ENCODE measurements at regions not wholly inside any gene's neighbourhood (a gene's known extent, or its start where the extent isn't known, plus 50 kb on each side); places are given as distances from the start of the nearest gene placed in this dataset.

DNA sequence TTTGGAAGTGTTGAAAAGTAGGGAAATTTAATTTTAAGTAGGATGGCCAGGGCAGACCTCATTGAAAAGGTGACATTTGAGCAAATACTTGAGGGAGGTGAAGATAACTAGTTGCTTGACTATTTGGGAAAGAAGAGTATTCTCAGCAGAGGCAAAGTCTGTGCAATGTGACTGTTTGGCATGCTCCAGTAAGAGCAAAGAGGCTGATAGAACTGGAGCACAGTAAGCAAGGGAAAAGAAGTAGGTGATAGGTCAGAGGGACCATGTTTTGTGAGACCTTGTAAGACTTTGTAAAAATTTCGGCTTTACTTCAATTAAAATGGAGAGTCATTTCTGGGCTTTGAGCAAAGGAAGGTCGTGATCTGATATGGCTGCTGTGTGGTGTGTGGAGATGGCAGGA lies 335.8 kb downstream of the ZIC1 start:
- H3K36me3 Mint-ChIP-seq (ENCODE audit: low read depth): no peaks in the 10 kb centered on the region
- intact Hi-C loops (cut with micrococcal nuclease): no loop called here
- no peaks in the 10 kb centered on the region for H3K4me1 Mint-ChIP-seq (ENCODE audit: low read depth)
- no peak for DNase-seq (ENCODE audit: low spot score)
- no peaks in the 10 kb centered on the region for H3K27me3 Mint-ChIP-seq (ENCODE audit: insufficient read depth)
- H3K9me3 Mint-ChIP-seq: peaks cover 8% of the 10 kb centered on the region
- H3K4me3 Mint-ChIP-seq: no peak overlapping the region
- H3K27ac Mint-ChIP-seq: no peak overlapping the region

DNA sequence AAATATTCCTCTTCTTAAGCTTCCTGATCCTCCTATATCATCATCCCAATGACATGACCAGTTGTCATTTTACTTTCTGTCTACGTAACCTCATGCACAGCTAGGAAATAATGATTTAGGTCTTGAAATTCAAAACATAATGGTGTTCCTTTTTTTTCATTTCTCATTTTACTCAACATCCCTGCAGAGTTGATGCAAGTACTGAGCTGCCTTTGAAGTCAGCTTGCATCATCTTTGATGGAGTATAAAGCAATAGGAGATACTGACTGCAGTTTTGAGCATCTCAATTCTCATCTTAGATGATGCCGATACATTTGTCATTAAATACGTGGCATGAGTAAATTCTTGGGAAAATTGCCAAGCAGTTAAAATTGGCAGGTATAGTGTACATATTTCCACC lies 346.1 kb downstream of the ZIC1 start:
- Mint-ChIP-seq H3K9me3 (peaks cover under 1% of the 10 kb centered on the region), H3K27me3 (ENCODE audit: insufficient read depth) (no peaks in the 10 kb centered on the region), H3K4me3 (no peak overlapping the region), H3K27ac (no peak overlapping the region), H3K4me1 (ENCODE audit: low read depth) (no peaks in the 10 kb centered on the region), H3K36me3 (ENCODE audit: low read depth) (no peaks in the 10 kb centered on the region)
- intact Hi-C loops (cut with micrococcal nuclease): no loop called here
- DNase-seq (ENCODE audit: low spot score): no peak

DNA sequence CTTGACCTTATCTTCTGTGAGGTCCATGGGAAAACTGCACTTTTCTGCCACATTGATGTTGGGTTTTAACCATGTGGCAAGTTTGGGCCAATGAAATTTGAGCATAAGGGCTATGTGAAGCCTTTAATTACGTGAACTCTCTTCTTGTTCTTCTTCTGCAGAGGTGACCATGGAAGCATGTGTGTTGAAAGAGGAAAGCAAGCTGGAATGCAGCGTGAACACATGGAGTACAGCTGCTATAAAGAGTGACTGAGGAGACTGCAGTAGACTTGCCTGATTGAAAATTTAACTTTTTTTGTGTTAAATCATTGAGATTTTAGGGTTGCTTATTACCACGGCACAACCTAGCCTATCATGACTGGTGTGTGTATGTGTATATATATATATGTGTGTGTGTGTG lies 347.3 kb downstream of the ZIC1 start:
- no peak for DNase-seq (ENCODE audit: low spot score)
- no peaks in the 10 kb centered on the region for H3K9me3 Mint-ChIP-seq
- no peaks in the 10 kb centered on the region for H3K27me3 Mint-ChIP-seq (ENCODE audit: insufficient read depth)
- no peak overlapping the region for H3K27ac Mint-ChIP-seq
- H3K4me1 Mint-ChIP-seq (ENCODE audit: low read depth): no peaks in the 10 kb centered on the region
- no peak overlapping the region for H3K4me3 Mint-ChIP-seq
- intact Hi-C loops (cut with micrococcal nuclease): no loop called here
- no peaks in the 10 kb centered on the region for H3K36me3 Mint-ChIP-seq (ENCODE audit: low read depth)

DNA sequence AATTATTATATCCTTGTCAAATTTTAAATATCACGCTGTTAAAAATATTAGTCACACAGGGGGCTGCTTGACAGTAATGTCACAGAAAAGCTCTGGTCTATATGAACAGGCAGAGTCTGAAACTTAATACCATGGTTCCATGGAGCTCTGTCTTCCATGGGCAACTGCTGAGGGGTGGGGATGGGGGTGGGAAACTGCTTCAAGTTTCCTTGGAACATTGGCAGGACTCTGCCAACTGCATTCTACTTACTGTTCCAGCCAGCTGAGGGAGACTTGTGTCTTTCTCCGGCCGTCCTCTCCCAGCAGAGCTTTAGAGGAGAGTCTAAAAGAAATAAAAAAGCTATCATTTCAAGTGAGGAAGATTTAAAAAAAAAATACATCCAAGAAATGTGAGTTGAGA lies 348.7 kb downstream of the ZIC1 start:
- no peak overlapping the region for H3K27ac Mint-ChIP-seq
- no peaks in the 10 kb centered on the region for H3K4me1 Mint-ChIP-seq (ENCODE audit: low read depth)
- no peak for DNase-seq (ENCODE audit: low spot score)
- H3K9me3 Mint-ChIP-seq: no peaks in the 10 kb centered on the region
- no peak overlapping the region for H3K4me3 Mint-ChIP-seq
- intact Hi-C loops (cut with micrococcal nuclease): no loop called here
- no peaks in the 10 kb centered on the region for H3K27me3 Mint-ChIP-seq (ENCODE audit: insufficient read depth)
- H3K36me3 Mint-ChIP-seq (ENCODE audit: low read depth): no peaks in the 10 kb centered on the region

DNA sequence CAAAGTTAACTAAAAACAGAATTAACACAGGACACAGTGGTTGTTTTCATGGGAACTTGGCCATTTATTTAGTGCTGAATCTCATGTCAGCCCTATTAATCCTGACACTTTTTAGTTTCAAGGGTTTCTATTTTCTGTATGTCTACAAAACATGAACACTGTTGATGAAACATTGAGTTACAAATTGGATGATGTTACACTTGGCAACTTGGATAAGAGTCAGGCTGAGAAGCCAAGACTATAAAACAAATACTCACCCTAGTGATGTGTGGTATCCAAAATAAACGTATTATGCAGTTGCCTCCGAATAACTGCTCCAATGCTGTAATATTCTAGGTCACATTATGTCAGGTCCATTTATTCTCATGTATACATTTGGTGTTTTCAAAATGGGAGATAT lies 349.6 kb downstream of the ZIC1 start:
- no peaks in the 10 kb centered on the region for H3K4me1 Mint-ChIP-seq (ENCODE audit: low read depth)
- DNase-seq (ENCODE audit: low spot score): no peak
- H3K4me3 Mint-ChIP-seq: no peak overlapping the region
- intact Hi-C loops (cut with micrococcal nuclease): no loop called here
- no peak overlapping the region for H3K27ac Mint-ChIP-seq
- no peaks in the 10 kb centered on the region for H3K9me3 Mint-ChIP-seq
- no peaks in the 10 kb centered on the region for H3K27me3 Mint-ChIP-seq (ENCODE audit: insufficient read depth)
- no peaks in the 10 kb centered on the region for H3K36me3 Mint-ChIP-seq (ENCODE audit: low read depth)

DNA sequence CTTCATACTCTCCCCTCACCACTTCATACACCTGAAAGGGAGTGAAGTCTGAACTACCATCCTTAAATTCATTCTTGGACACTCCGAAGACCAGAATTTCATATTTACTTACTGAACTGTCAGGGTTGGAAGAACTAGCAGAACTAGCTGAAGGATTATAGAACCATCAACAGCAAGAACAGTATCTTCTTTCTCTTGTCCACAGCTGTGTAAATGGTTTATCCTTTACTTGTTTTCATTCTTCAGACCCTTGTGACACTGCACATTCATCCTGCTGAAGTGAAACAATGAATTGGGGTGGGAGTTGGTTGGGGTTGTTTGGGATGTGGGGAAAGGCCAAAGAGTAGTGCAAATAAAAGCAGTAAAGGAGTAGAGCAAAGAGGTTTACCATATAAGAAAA lies 350.9 kb downstream of the ZIC1 start:
- H3K27ac Mint-ChIP-seq: no peak overlapping the region
- H3K36me3 Mint-ChIP-seq (ENCODE audit: low read depth): no peaks in the 10 kb centered on the region
- no peaks in the 10 kb centered on the region for H3K4me1 Mint-ChIP-seq (ENCODE audit: low read depth)
- no peaks in the 10 kb centered on the region for H3K9me3 Mint-ChIP-seq
- H3K4me3 Mint-ChIP-seq: no peak overlapping the region
- intact Hi-C loops (cut with micrococcal nuclease): no loop called here
- no peaks in the 10 kb centered on the region for H3K27me3 Mint-ChIP-seq (ENCODE audit: insufficient read depth)
- DNase-seq (ENCODE audit: low spot score): no peak

DNA sequence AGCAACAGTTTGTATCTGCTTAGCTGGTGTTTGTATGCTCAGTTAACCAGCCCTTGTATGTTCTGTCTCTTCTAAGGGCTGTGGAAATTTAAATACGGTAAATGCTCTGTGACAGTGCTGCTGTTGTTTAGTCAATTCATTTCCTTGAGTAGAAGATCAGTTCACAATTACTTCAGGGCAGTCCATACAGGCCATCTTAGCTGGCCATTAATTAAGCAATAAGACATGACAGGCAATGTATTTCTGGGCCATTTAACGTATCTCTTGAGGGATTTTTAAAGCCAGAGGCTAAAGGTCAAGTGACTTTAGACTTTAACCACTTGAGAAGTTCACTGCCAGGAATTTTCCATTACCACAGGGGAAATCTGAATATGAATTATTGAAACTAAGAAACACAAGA lies 351.8 kb downstream of the ZIC1 start:
- Mint-ChIP-seq H3K9me3 (no peaks in the 10 kb centered on the region), H3K36me3 (ENCODE audit: low read depth) (no peaks in the 10 kb centered on the region)
- intact Hi-C loops (cut with micrococcal nuclease): no loop called here

DNA sequence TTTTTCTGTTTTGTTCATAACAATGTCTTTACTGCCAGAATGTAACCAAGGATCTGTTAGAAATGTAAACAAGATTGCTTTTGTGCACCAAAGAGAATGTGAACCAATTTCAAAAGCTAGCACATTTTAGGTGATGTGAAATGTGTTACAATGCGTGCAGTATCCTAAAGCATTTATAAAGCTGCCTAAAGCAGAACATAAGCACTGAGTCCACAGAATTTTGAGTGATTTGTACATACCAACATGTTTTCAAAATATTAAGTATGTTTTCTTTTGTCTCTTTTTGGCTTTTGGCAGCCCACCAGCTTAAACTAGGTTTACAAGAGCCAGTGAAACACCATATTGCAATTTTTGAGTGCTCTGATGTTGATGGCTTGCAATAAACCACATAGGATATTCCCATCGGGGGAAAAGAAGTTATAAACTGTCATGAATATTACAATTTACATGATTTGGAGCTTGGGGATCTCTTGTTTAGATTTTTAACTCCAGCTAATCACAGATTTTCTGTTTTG lies 364.0 kb downstream of the ZIC1 start:
- Mint-ChIP-seq H3K36me3 (ENCODE audit: low read depth) (no peaks in the 10 kb centered on the region), H3K27ac (no peak overlapping the region), H3K27me3 (ENCODE audit: insufficient read depth) (no peaks in the 10 kb centered on the region), H3K9me3 (no peaks in the 10 kb centered on the region), H3K4me3 (no peak overlapping the region), H3K4me1 (ENCODE audit: low read depth) (no peaks in the 10 kb centered on the region)
- DNase-seq (ENCODE audit: low spot score): no peak
- intact Hi-C loops (cut with micrococcal nuclease): no loop called here

More for the DNA sequence above, 351.8 kb downstream of the ZIC1 start:
- Mint-ChIP-seq H3K27ac (no peak overlapping the region), H3K27me3 (ENCODE audit: insufficient read depth) (no peaks in the 10 kb centered on the region), H3K4me1 (ENCODE audit: low read depth) (no peaks in the 10 kb centered on the region), H3K4me3 (no peak overlapping the region)
- DNase-seq (ENCODE audit: low spot score): no peak

DNA sequence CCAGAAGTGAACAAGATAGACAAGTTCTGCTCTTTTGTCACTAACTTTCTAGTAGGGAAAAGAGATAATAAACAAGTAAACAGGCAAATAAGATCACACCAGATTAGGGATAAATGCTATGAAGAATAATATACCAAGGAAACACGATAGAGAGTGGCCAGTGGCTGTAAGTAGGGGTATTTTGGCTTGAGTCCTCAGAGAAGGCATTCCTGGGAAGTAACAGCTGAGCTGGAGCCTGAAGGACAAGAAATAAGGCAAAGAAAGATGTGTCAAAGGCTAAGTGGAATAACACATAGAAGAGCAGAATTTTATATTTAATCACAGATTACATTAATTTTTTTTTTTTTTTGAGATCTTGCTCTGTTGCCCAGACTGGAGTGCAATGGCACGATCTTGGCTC lies 366.2 kb downstream of the ZIC1 start:
- no peak for DNase-seq (ENCODE audit: low spot score)
- H3K9me3 Mint-ChIP-seq: no peaks in the 10 kb centered on the region
- H3K4me3 Mint-ChIP-seq: no peak overlapping the region
- no peaks in the 10 kb centered on the region for H3K4me1 Mint-ChIP-seq (ENCODE audit: low read depth)
- intact Hi-C loops (cut with micrococcal nuclease): no loop called here
- no peaks in the 10 kb centered on the region for H3K36me3 Mint-ChIP-seq (ENCODE audit: low read depth)
- H3K27ac Mint-ChIP-seq: no peak overlapping the region
- no peaks in the 10 kb centered on the region for H3K27me3 Mint-ChIP-seq (ENCODE audit: insufficient read depth)

DNA sequence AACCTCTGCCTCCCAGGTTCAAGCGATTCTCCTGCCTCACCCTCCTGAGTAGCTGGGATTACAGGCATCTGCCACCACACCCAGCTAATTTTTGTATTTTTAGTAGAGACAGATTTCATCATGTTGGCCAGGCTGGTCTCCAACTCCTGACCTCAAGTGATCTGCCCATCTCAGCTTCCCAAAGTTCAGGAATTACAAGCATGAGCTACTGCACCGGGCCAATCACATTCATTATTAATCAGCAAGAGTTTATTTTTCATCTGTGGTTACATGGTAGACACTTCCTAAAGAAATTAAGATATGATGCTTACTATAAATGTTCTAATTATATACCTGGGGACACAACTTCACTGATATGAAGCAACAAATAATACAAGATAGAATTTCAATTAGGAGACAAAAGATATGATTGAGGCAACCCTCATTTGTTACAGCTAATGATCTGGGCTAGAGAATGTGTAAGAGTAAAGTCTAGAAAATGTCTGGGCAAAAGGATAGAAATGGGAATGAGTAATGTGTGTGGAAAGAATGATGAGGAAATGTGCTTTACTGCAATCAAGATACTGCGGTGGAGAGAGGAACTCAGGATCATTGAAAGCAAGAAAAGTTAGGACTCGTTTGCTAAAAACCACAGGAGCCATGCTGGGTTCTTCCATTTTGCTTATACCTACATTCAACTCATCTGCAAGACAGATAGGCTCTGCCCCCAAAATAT lies 366.8 kb downstream of the ZIC1 start:
- Mint-ChIP-seq H3K4me1 (ENCODE audit: low read depth) (no peaks in the 10 kb centered on the region), H3K9me3 (no peaks in the 10 kb centered on the region), H3K36me3 (ENCODE audit: low read depth) (no peaks in the 10 kb centered on the region), H3K27ac (no peak overlapping the region), H3K4me3 (no peak overlapping the region), H3K27me3 (ENCODE audit: insufficient read depth) (no peaks in the 10 kb centered on the region)
- DNase-seq (ENCODE audit: low spot score): no peak
- intact Hi-C loops (cut with micrococcal nuclease): no loop called here

DNA sequence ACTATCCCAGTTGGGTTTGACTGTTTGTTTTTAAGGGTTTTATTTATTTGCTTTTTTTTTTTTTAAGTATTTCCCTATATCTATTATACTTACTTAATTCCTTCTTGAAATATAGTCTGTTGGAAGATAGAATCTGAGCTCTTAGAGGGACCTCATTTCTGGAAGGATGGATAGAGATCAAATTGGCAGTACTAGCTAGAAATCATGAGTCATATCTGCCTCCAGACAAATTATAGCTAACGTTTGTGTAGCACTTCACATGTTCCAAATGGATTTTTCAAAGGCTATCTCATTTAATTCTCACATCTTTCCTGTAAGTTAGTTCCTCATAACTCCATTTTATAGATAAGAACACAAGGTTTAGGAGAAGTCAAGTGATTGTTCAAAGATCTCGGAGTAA lies 384.7 kb downstream of the ZIC1 start:
- H3K27ac Mint-ChIP-seq: no peak overlapping the region
- intact Hi-C loops (cut with micrococcal nuclease): no loop called here
- H3K9me3 Mint-ChIP-seq: no peaks in the 10 kb centered on the region
- no peak overlapping the region for H3K4me3 Mint-ChIP-seq
- no peaks in the 10 kb centered on the region for H3K27me3 Mint-ChIP-seq (ENCODE audit: insufficient read depth)
- no peaks in the 10 kb centered on the region for H3K36me3 Mint-ChIP-seq (ENCODE audit: low read depth)
- no peaks in the 10 kb centered on the region for H3K4me1 Mint-ChIP-seq (ENCODE audit: low read depth)
- DNase-seq (ENCODE audit: low spot score): no peak

DNA sequence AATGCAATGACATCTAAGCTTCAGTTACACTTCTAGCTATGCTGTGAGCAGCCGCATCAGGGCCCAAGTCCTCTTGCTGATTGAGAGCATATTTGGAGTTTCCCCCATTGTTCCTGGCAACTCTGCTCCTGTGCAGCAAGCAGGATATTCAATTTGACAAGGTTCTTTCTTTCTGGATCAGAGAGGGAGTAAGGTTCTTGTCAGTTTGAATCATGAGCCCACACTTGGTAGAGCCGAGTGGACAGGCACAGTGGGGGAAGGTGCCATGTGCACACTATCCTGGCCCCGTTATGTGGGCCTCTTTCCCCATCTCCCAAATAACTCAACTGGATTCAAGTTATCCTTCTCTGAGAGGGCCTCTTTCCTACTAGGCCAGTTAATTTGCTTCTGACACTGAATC lies 385.4 kb downstream of the ZIC1 start:
- Mint-ChIP-seq H3K27ac (no peak overlapping the region), H3K4me3 (no peak overlapping the region), H3K9me3 (no peaks in the 10 kb centered on the region), H3K27me3 (ENCODE audit: insufficient read depth) (no peaks in the 10 kb centered on the region), H3K4me1 (ENCODE audit: low read depth) (no peaks in the 10 kb centered on the region), H3K36me3 (ENCODE audit: low read depth) (no peaks in the 10 kb centered on the region)
- intact Hi-C loops (cut with micrococcal nuclease): no loop called here
- DNase-seq (ENCODE audit: low spot score): no peak

DNA sequence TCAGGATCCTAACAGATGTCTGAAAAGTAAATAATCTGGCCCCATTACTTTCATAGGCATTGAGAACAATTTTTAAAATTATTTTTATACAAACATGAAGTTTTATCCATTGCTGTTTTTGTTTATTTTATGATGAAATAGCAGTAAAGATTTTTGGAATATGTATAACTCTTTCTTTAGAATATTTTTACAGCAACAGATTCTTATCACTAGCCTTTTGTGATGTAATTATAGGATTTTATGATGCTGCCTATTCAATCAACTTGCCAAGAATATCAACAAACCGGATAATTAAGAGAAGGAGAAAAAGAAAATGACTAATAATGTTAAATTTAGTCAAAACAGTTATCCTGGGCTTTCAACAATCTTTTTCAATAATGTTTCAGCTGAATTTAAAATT lies 386.3 kb downstream of the ZIC1 start:
- H3K4me3 Mint-ChIP-seq: no peak overlapping the region
- H3K36me3 Mint-ChIP-seq (ENCODE audit: low read depth): no peaks in the 10 kb centered on the region
- no peaks in the 10 kb centered on the region for H3K4me1 Mint-ChIP-seq (ENCODE audit: low read depth)
- no peaks in the 10 kb centered on the region for H3K9me3 Mint-ChIP-seq
- intact Hi-C loops (cut with micrococcal nuclease): no loop called here
- no peaks in the 10 kb centered on the region for H3K27me3 Mint-ChIP-seq (ENCODE audit: insufficient read depth)
- DNase-seq (ENCODE audit: low spot score): no peak
- no peak overlapping the region for H3K27ac Mint-ChIP-seq

DNA sequence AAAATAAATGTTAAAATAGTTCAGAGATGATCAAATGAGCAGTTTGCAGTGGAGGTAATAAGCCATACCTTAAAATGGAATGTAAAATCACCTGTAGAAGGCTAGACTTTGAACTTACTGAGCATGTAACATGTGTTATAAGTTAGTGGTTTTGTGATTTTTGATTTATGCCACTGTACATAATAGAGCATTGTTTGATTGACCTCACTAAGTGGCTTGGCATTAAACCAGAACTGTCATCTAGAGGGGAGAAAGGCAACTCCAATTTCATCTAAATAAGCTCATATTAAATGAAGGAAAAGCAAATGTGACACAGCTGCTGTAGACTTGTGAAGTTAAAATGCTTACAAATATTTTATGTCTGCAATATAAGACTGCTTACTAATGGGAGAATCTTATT lies 387.9 kb downstream of the ZIC1 start:
- H3K9me3 Mint-ChIP-seq: peaks cover 3% of the 10 kb centered on the region
- no peak overlapping the region for H3K4me3 Mint-ChIP-seq
- DNase-seq (ENCODE audit: low spot score): no peak
- intact Hi-C loops (cut with micrococcal nuclease): no loop called here
- no peak overlapping the region for H3K27ac Mint-ChIP-seq
- H3K27me3 Mint-ChIP-seq (ENCODE audit: insufficient read depth): no peaks in the 10 kb centered on the region
- H3K36me3 Mint-ChIP-seq (ENCODE audit: low read depth): no peaks in the 10 kb centered on the region
- no peaks in the 10 kb centered on the region for H3K4me1 Mint-ChIP-seq (ENCODE audit: low read depth)
